Upper lobe of left lung (tissue), 6 donors: ENCODE measurements at regions not wholly inside any gene's neighbourhood (a gene's known extent, or its start where the extent isn't known, plus 50 kb on each side); places are given as distances from the start of the nearest gene placed in this dataset.
A peak's percentile ranks its signal among the peaks of the same experiment; 100 is the strongest.

ENCODE experiments used
- ATAC-seq, 2 donors: fragments of 200-7000 bp; cut with Tn5 transposase; one replicate each; pipeline ENCODE4 v1.9.1; 2022; ENCODE audit warnings: mild to moderate bottlenecking in 2 of 2, moderate library complexity in 2 of 2; ENCODE audit not compliant: low FRiP score in 2 of 2
- DNase-seq, 2 donors: peaks; one replicate each; pipeline ENCODE4 v3.0.0-alpha.2; 2019 to 2020
- H3K27ac ChIP-seq, 4 donors: fragments of 200-600 bp; sonication (generic); one replicate each; pipeline ENCODE4 v1.5.1; 2016 to 2019
- H3K27me3 ChIP-seq, 4 donors: fragments of 200-600 bp; sonication (generic); one replicate each; pipeline ENCODE4 v1.5.1; 2017 to 2019
- H3K36me3 ChIP-seq, 4 donors: fragments of 200-600 bp; sonication (generic); one replicate each; pipeline ENCODE4 v1.5.1; 2016 to 2019
- H3K4me1 ChIP-seq, 4 donors: fragments of 200-600 bp; sonication (generic); one replicate each; pipeline ENCODE4 v1.5.1; 2018 to 2019
- H3K4me3 ChIP-seq, 4 donors: fragments of 200-600 bp; sonication (generic); one replicate each; pipeline ENCODE4 v1.5.1; 2017 to 2019; ENCODE audit warnings: mild to moderate bottlenecking in 2 of 4, moderate library complexity in 1 of 4
- H3K9me3 ChIP-seq, 4 donors: fragments of 200-600 bp; sonication (generic); one replicate each; pipeline ENCODE4 v1.5.1; 2018 to 2019
- EP300 ChIP-seq, 4 donors: sonication (generic); formaldehyde crosslinking; IDR thresholded peaks; one replicate each; pipeline ENCODE4 v1.5.1; 2017; ENCODE audit warnings: antibody characterized with exemption in 4 of 4, control low read depth in 2 of 4
- POLR2A ChIP-seq, 4 donors: fragments of 450-650 bp; IDR thresholded peaks; one replicate each; pipeline ENCODE4 v1.5.1; 2016 to 2017; ENCODE audit warnings: antibody characterized with exemption in 4 of 4, mild to moderate bottlenecking in 2 of 4
- POLR2AphosphoS5 ChIP-seq, 2 donors: sonication (generic); formaldehyde crosslinking; IDR thresholded peaks; one replicate each; pipeline ENCODE4 v1.5.1; 2017; ENCODE audit warnings: antibody characterized with exemption in 2 of 2
- WGBS, 2 donors: methylation state at CpG; one replicate each; pipeline ENCODE4 v1.1.5; 2017 to 2018; 5-methylcytosine and 5-hydroxymethylcytosine counted together
- TF ChIP-seq, protein P1 (sequence below), 6 experiments: fragments of 450-650 bp in 4 of 6; fragments of 200-600 bp in 2 of 6; sonication (generic) in 2 of 6; IDR thresholded peaks; one replicate each; pipeline ENCODE4 v1.5.1; 2016 to 2019; ENCODE audit warnings: antibody characterized with exemption in 6 of 6
- donor health status: DM: no; HTN: no; CAD: no; lungs with moderate emphysema.
- donor health status: DM: no; HTN: yes; CAD: no; lungs with severe emphysema.

DNA sequence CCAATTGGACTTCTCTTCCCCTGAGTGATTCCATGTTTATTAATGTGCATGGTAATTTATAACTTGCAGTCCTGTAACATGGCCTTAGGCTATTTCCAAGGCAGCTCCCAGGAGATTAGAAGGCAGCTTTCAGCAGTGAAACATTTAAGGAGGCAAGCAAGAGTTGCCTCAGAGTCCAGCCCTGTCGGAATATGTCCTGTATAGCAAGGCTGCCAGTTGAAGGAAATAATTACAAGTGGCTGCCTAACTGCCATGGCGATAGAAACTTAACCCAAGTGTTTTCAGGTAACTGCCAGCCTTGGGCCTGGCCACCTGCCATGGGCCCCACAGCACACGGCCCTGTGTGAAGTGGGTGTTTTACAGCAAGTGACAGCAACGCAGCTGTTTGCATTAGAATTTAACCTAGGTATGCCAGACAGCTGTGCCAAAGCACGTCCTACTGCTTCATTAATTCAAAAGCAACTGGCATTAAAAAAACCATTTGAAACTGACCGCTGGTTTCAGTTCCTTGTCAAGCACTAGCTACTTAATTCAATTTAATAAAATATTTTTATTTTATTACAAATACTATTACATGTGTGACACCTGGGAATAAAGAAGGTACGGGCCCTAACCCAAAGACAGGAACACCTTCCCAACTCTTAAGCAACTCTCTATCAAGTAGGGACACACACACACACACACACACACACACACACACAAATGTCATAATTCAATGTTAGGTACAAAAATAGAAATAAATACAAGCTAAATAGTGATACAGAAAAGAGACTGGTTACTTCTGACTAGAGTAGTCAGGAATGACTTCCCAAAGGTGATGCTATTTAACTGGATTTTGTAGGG, 151.8 kb upstream of the HEY2 start:
- Histone ChIP-seq H3K9me3 (no peaks in the 10 kb centered on the region), H3K4me1 (peaks cover 0 to 5% (median 2%) of the 10 kb centered on the region in 4 donors), H3K4me3 (no peak overlapping the region), H3K27me3 (no peaks in the 10 kb centered on the region), H3K36me3 (no peaks in the 10 kb centered on the region), H3K27ac (peak overlapping the region; percentile 34 to 72 (median 62))
- peak; percentile 61 to 83 for ATAC-seq
- peak; percentile 83 to 85 for DNase-seq
- TF ChIP-seq EP300 (IDR thresholded peaks at IDR 0.05), result peak in 1 of 4 donors; percentile 31
- TF ChIP-seq POLR2A (IDR thresholded peaks at IDR 0.05), result no peak
- TF ChIP-seq, protein P1, sequence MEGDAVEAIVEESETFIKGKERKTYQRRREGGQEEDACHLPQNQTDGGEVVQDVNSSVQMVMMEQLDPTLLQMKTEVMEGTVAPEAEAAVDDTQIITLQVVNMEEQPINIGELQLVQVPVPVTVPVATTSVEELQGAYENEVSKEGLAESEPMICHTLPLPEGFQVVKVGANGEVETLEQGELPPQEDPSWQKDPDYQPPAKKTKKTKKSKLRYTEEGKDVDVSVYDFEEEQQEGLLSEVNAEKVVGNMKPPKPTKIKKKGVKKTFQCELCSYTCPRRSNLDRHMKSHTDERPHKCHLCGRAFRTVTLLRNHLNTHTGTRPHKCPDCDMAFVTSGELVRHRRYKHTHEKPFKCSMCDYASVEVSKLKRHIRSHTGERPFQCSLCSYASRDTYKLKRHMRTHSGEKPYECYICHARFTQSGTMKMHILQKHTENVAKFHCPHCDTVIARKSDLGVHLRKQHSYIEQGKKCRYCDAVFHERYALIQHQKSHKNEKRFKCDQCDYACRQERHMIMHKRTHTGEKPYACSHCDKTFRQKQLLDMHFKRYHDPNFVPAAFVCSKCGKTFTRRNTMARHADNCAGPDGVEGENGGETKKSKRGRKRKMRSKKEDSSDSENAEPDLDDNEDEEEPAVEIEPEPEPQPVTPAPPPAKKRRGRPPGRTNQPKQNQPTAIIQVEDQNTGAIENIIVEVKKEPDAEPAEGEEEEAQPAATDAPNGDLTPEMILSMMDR (IDR thresholded peaks at IDR 0.05), result peak in 3 of 6 experiments; percentile 13 to 38 (median 27)
- TF ChIP-seq POLR2AphosphoS5 (IDR thresholded peaks at IDR 0.05), result peak in 1 of 2 donors; percentile 52
- 58 to 63% methylated on average over 5 to 7 of the region's 7 CpGs for WGBS, 2 donors

DNA sequence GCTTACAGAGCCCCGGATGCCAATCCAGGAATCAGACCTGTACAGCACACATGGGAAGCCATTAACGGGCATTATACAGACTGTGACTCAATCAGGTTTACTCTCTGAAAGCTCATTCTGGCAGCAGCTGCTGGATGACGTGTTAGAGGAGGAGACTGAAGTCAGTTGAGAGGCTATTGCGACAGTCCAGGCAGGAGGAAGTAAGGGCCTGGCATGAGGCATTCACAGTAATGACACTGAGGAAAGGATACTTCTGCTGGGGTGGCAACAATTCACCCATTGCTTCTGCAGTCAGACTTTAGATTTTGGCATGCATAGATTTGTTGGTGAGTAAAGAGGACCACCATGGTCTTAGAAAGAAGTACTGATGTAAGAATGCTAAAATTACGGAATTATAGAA, 151.0 kb upstream of the HEY2 start:
- Histone ChIP-seq H3K4me1 (peaks cover 0 to 5% (median 2%) of the 10 kb centered on the region in 4 donors), H3K4me3 (no peak overlapping the region), H3K27me3 (no peaks in the 10 kb centered on the region), H3K36me3 (no peaks in the 10 kb centered on the region), H3K9me3 (no peaks in the 10 kb centered on the region), H3K27ac (peak overlapping the region; percentile 34 to 72 (median 62))
- 57% methylated on average over 5 of the region's 5 CpGs for WGBS, 2 donors
- TF ChIP-seq POLR2AphosphoS5 (IDR thresholded peaks at IDR 0.05) (peak; percentile 44 to 52), POLR2A (IDR thresholded peaks at IDR 0.05) (peak in 1 of 4 donors; percentile 19), EP300 (IDR thresholded peaks at IDR 0.05) (peak in 1 of 4 donors; percentile 68)
- TF ChIP-seq, protein P1 (IDR thresholded peaks at IDR 0.05), result no peak
- DNase-seq (peak in 1 of 2 donors; percentile 91), ATAC-seq (peak; percentile 87 to 90)

DNA sequence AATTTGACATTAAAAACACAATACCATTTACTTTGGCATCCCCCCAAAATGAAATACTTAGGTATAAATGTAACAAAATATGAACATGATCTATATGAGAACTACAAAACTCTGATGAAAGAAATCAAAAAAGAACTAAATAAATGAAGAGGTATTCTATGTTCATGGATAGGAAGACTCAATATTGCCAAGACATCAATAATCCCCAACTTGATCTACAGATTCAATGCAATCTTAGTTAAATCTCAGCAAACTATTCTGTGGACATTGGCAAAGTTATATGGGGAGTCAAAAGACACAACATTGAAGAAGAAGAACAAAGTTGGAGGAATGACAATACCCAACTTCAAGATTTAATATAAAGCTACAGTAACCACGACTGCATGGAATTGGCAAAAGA, 145.2 kb upstream of the HEY2 start:
- TF ChIP-seq POLR2A (IDR thresholded peaks at IDR 0.05), result no peak
- no peak for TF ChIP-seq EP300 (IDR thresholded peaks at IDR 0.05)
- Histone ChIP-seq H3K27ac (no peak overlapping the region), H3K9me3 (no peaks in the 10 kb centered on the region), H3K4me3 (no peak overlapping the region), H3K4me1 (no peaks in the 10 kb centered on the region), H3K36me3 (no peaks in the 10 kb centered on the region), H3K27me3 (no peaks in the 10 kb centered on the region)
- DNase-seq, result no peak
- no peak for ATAC-seq
- 79 to 80% methylated on average over 1 of the region's 1 CpG for WGBS, 2 donors

DNA sequence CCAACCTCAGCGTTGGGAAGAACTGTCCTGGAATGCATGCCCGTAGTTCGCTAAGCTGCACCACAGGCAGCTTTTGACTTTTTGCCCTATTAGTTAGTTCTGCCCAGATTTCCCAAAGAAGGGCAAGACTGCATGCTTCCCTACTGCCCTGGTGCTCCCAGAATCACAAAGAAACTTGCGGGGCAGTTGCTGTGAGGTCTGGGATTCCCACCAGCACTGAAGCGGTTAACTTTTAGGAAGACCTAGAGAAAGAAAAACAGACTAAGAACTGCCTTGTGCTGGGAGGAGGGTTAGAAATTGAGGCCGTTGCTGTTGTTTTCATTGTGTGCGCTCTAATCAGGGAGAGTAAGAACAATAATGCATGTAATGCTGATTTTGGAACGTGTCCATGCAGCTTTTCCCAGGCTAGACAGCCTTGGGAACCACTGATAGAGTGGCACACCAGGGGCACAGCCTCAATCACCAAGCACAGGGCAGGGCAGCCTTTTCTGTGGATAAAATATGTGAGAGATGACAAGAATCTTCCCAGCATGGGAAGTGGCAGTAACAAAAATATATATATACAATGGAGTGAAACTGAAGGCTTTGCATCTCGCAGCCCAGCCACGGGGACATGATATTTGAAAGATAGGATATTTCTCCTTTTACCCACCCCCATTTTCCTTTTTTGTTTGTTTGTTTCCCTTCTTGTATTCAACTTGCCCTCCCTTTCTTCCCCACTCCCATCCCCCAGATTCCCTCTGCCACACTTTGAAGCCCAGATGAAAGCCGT, 137.7 kb upstream of the HEY2 start:
- DNase-seq (no peak), ATAC-seq (peak in 1 of 2 donors; percentile 15)
- peaks cover 11 to 16% (median 13%) of the 10 kb centered on the region in 4 donors for H3K4me1 ChIP-seq
- H3K27me3 ChIP-seq, result no peaks in the 10 kb centered on the region
- no peaks in the 10 kb centered on the region for H3K9me3 ChIP-seq
- H3K27ac ChIP-seq, result peak overlapping the region in 2 of 4 donors; percentile 30 to 35
- TF ChIP-seq POLR2AphosphoS5 (IDR thresholded peaks at IDR 0.05), result no peak
- TF ChIP-seq, protein P1 (IDR thresholded peaks at IDR 0.05), result no peak
- TF ChIP-seq POLR2A (IDR thresholded peaks at IDR 0.05), result no peak
- peak overlapping the region in 1 of 4 donors; percentile 3 for H3K4me3 ChIP-seq
- 47 to 50% methylated on average over 11 of the region's 11 CpGs for WGBS, 2 donors
- no peaks in the 10 kb centered on the region for H3K36me3 ChIP-seq

DNA sequence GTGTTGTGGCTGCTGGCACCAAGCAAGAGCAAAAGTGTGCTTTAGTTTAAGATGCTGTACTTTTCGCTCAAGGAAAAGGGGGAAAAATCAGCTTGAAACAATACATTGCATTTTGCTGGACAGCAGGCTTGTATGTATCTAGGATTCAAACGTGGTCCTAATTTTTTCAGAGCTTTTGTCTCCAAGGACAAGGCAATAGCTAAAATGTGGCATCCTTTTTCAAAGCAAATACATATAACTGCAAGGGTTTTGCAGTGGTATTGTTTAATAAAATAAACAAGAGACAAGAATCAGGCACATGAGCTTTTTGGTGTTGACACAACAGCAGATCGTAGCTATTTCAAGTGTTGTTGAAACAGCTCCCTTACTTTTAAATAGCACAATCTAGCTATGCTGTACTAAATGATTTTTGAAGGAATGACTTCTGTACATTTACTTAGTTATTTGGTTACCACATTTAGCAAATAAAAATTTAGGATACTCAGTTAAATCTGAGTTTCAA, 137.0 kb upstream of the HEY2 start:
- DNase-seq, result no peak
- WGBS, 2 donors, result 25 to 36% methylated on average over 3 of the region's 3 CpGs
- Histone ChIP-seq H3K4me1 (peaks cover 11 to 16% (median 13%) of the 10 kb centered on the region in 4 donors), H3K27me3 (no peaks in the 10 kb centered on the region), H3K36me3 (no peaks in the 10 kb centered on the region), H3K4me3 (peak overlapping the region in 1 of 4 donors; percentile 3), H3K27ac (peak overlapping the region in 2 of 4 donors; percentile 30 to 35), H3K9me3 (no peaks in the 10 kb centered on the region)
- TF ChIP-seq POLR2A (IDR thresholded peaks at IDR 0.05) (no peak), EP300 (IDR thresholded peaks at IDR 0.05) (no peak), POLR2AphosphoS5 (IDR thresholded peaks at IDR 0.05) (no peak)
- TF ChIP-seq, protein P1 (IDR thresholded peaks at IDR 0.05), result no peak
- no peak for ATAC-seq
